Endothelial cell of umbilical vein (primary cell): ENCODE measurements at regions not wholly inside any gene's neighbourhood (a gene's known extent, or its start where the extent isn't known, plus 50 kb on each side); places are given as distances from the start of the nearest gene placed in this dataset.

Experiments
- BruUV-seq: library from RNA; stranded (reverse); fragments of 400-500 nt; replicated peaks from 2 replicates; lab custom pipeline; 2021; lab: Mats Ljungman, UMichigan
- CTCF ChIA-PET: fragments of 300-600, 350-600 bp; sonication (Branson Sonifier 250); formaldehyde crosslinking; loops from one replicate; lab custom pipeline; 2021; ENCODE audit warnings: antibody characterized with exemption, inconsistent platforms; lab: Charles Lee
- POLR2A ChIA-PET: fragments of 300-600, 350-600 bp; sonication (Branson Sonifier 250); formaldehyde crosslinking; loops from one replicate; lab custom pipeline; 2021; ENCODE audit warnings: antibody characterized with exemption, inconsistent platforms; lab: Charles Lee
- DNase-seq: peaks from one replicate; pipeline ENCODE4 v3.0.0-alpha.2; 2011; ENCODE audit warnings: low read depth, low spot score
- FAIRE-seq: peaks from 2 replicates; lab custom pipeline; 2011; peaks lifted over from hg19 to GRCh38; lab: Jason Lieb, UNC
- H2AFZ ChIP-seq: 2 replicates; pipeline ENCODE4 v1.6.0; 2012; ENCODE audit warnings: low read depth, low read length, control low read depth, inconsistent platforms
- H3K27ac ChIP-seq: 2 replicates; pipeline ENCODE4 v1.5.1; 2011; ENCODE audit warnings: low read depth, mild to moderate bottlenecking, control low read depth, low read length, moderate library complexity; ENCODE audit not compliant: insufficient read depth
- H3K27me3 ChIP-seq, 2 experiments: 2 replicates each; pipeline versions ENCODE4 v1.6.0 to v1.6.1; 2011; ENCODE audit warnings: low read length in 2 of 2, mixed read lengths in 1 of 2; ENCODE audit not compliant: control insufficient read depth in 2 of 2, insufficient read depth in 2 of 2
- H3K36me3 ChIP-seq, 2 experiments: 2 replicates in 1 of 2; 3 replicates in 1 of 2; pipeline ENCODE4 v1.5.1; 2011; ENCODE audit warnings: low read length in 2 of 2, mild to moderate bottlenecking in 1 of 2, moderate library complexity in 1 of 2; ENCODE audit not compliant: control insufficient read depth in 2 of 2, insufficient read depth in 2 of 2; ENCODE audit errors: extremely low read depth in 1 of 2
- H3K4me1 ChIP-seq: 3 replicates; pipeline ENCODE4 v1.5.1; 2011; ENCODE audit warnings: mild to moderate bottlenecking, low read length; ENCODE audit not compliant: control insufficient read depth, insufficient read depth; ENCODE audit errors: extremely low read depth
- H3K4me2 ChIP-seq: 2 replicates; pipeline ENCODE4 v1.6.1; 2011; ENCODE audit warnings: low read length, control low read depth, mixed read lengths; ENCODE audit not compliant: insufficient read depth
- H3K4me3 ChIP-seq, 3 experiments: fragments of 200-600 bp in 1 of 3; sonication (generic), shearing (Covaris generic) in 1 of 3; replicated peaks in 1 of 3; 2 replicates each; pipeline ENCODE4 v1.5.1; 2011 to 2016; ENCODE audit warnings: control low read depth in 3 of 3, low read length in 3 of 3, mild to moderate bottlenecking in 2 of 3, inconsistent platforms in 1 of 3, low read depth in 1 of 3, moderate library complexity in 1 of 3; ENCODE audit not compliant: insufficient read depth in 1 of 3
- H3K79me2 ChIP-seq: 2 replicates; pipeline ENCODE4 v1.6.0; 2012; ENCODE audit warnings: low read length, inconsistent platforms; ENCODE audit not compliant: control insufficient read depth, insufficient read depth
- H3K9ac ChIP-seq: replicated peaks from 2 replicates; pipeline ENCODE3; 2011; ENCODE audit warnings: low read length, control low read depth; ENCODE audit not compliant: insufficient read depth; ENCODE audit errors: extremely low read depth
- H3K9me1 ChIP-seq: replicated peaks from 3 replicates; pipeline ENCODE4 v1.6.0; 2011; ENCODE audit warnings: mild to moderate bottlenecking, low read length; ENCODE audit not compliant: control insufficient read depth, insufficient read depth; ENCODE audit errors: extremely low read depth
- H3K9me3 ChIP-seq: replicated peaks from 2 replicates; pipeline ENCODE4 v1.5.1; 2012; ENCODE audit warnings: low read length, inconsistent platforms; ENCODE audit not compliant: control insufficient read depth, insufficient read depth
- H4K20me1 ChIP-seq: replicated peaks from 2 replicates; pipeline ENCODE3; 2011; ENCODE audit warnings: mild to moderate bottlenecking, low read length; ENCODE audit not compliant: control insufficient read depth, insufficient read depth; ENCODE audit errors: extremely low read depth
- CTCF ChIP-seq, 2 donors: IDR thresholded peaks; 1 replicate in 1 of 2; 2 replicates in 1 of 2; pipeline ENCODE4 v1.5.1; 2011; ENCODE audit warnings: low read length in 2 of 2, mild to moderate bottlenecking in 2 of 2, moderate library complexity in 2 of 2, control low read depth in 1 of 2, inconsistent platforms in 1 of 2, low read depth in 1 of 2; ENCODE audit not compliant: insufficient read depth in 1 of 2; ENCODE audit errors: extremely low read depth in 1 of 2
- EZH2 ChIP-seq: IDR thresholded peaks from 2 replicates; pipeline ENCODE4 v1.6.1; 2012; ENCODE audit warnings: borderline replicate concordance, low read depth, mild to moderate bottlenecking, moderate library complexity, low read length, inconsistent platforms; ENCODE audit not compliant: severe bottlenecking
- FOS ChIP-seq: IDR thresholded peaks from 2 replicates; pipeline ENCODE4 v1.6.1; 2011; ENCODE audit warnings: mild to moderate bottlenecking, low read length, moderate library complexity, borderline replicate concordance; ENCODE audit not compliant: insufficient read depth
- GATA2 ChIP-seq: IDR thresholded peaks from 2 replicates; pipeline ENCODE4 v1.7.0; 2011; ENCODE audit warnings: low read depth, mild to moderate bottlenecking, moderate library complexity, mixed read lengths, low read length; ENCODE audit not compliant: insufficient read length, insufficient read depth
- JUN ChIP-seq: IDR thresholded peaks from 2 replicates; pipeline ENCODE4 v1.6.1; 2011; ENCODE audit warnings: borderline replicate concordance, low read depth; ENCODE audit not compliant: insufficient read length, insufficient read depth
- MAX ChIP-seq: IDR thresholded peaks from 2 replicates; pipeline ENCODE4 v1.6.1; 2011; ENCODE audit not compliant: insufficient read depth, insufficient read length
- MYC ChIP-seq: IDR thresholded peaks from one replicate; pipeline ENCODE4 v1.6.1; 2011; ENCODE audit warnings: mild to moderate bottlenecking, low read depth, low read length
- POLR2A ChIP-seq: IDR thresholded peaks from 2 replicates; pipeline ENCODE4 v1.6.1; 2012; ENCODE audit warnings: low read depth, mild to moderate bottlenecking, control low read depth, low read length
- POLR2AphosphoS5 ChIP-seq: IDR thresholded peaks from 2 replicates; pipeline ENCODE4 v1.6.1; 2012; ENCODE audit warnings: low read depth, mild to moderate bottlenecking, control low read depth, low read length, moderate library complexity; ENCODE audit not compliant: insufficient read depth
- dilution Hi-C: fragments of 300-500 bp; cut with MboI; formaldehyde crosslinking; loops from one replicate; pipeline ENCODE4 v1.15.0; 2019; ENCODE audit warnings: low sequenced_read_pairs; ENCODE audit not compliant: extremely low pct_ligation_motif_present
- intact Hi-C: fragments of 100-400 bp; cut with micrococcal nuclease; formaldehyde crosslinking; loops from one replicate; pipeline ENCODE4 v1.10.0; 2022

DNA sequence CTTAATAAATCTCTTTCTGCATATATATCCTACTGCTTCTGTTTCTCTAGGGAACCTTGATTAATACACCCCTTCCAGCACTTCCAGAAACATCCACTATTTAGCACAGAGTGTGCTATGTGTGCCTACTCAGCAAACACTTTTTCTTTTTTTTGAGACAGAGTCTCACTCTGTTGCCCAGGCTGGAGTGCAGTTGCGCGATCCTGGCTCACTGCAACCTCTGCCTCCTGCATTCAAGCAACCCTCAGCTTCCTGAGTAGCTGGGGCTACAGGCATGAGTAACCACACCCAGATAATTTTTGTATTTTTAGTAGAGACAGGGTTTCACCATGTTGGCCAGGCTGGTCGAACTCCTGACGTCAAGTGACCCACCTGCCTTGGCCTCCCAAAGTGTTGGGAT, 266.9 kb upstream of the DIAPH2 start:
- Histone ChIP-seq H3K79me2 (no peaks in the 10 kb centered on the region), H3K4me2 (no peak overlapping the region), H3K4me1 (no peaks in the 10 kb centered on the region), H4K20me1 (no peaks in the 10 kb centered on the region), H3K9ac (no peak overlapping the region), H3K9me3 (no peaks in the 10 kb centered on the region), H3K27me3 (no peaks in the 10 kb centered on the region), H3K9me1 (no peaks in the 10 kb centered on the region), H3K27ac (no peak overlapping the region), H3K4me3 (no peak overlapping the region), H2AFZ (no peak overlapping the region), H3K36me3 (no peaks in the 10 kb centered on the region)
- FAIRE-seq (no peak), DNase-seq (no peak)
- TF ChIP-seq FOS (no peak), MAX (no peak), MYC (no peak), JUN (no peak), POLR2A (no peak)
- BruUV-seq: no TSS peak
- intact Hi-C loops (no loop called here), dilution Hi-C loops (no loop called here)
- CTCF ChIA-PET: no interaction called here
- POLR2A ChIA-PET: no interaction called here

DNA sequence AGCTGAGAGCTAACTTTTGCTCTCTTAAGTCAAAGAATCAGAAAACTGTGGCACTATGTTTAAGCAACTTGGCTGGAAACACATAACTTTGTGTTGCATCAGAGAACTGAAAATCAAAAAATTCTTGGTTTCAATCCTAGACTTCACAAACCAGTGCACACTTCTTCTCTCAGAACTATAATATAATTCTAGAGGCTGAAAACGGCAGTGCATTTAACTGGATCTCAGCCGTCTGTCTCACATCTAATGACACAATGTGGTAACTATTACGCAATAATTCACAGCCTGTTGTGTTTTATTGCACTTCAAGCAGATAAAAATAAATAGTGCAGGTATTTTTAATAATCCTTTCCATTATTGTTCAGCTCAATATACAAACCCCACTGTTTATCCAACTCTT, 260.6 kb upstream of the DIAPH2 start:
- no peak overlapping the region for H3K4me2 ChIP-seq
- H3K4me1 ChIP-seq: no peaks in the 10 kb centered on the region
- dilution Hi-C loops (no loop called here), intact Hi-C loops (no loop called here)
- H3K79me2 ChIP-seq: no peaks in the 10 kb centered on the region
- no TSS peak for BruUV-seq
- POLR2A ChIA-PET: no interaction called here
- H3K9me1 ChIP-seq: no peaks in the 10 kb centered on the region
- H3K4me3 ChIP-seq: no peak overlapping the region
- no peaks in the 10 kb centered on the region for H3K36me3 ChIP-seq
- FAIRE-seq (no peak), DNase-seq (no peak)
- no peaks in the 10 kb centered on the region for H4K20me1 ChIP-seq
- H3K9me3 ChIP-seq: no peaks in the 10 kb centered on the region
- no peak overlapping the region for H2AFZ ChIP-seq
- CTCF ChIA-PET: no interaction called here
- no peaks in the 10 kb centered on the region for H3K27me3 ChIP-seq
- no peak overlapping the region for H3K27ac ChIP-seq
- TF ChIP-seq POLR2AphosphoS5 (no peak), FOS (no peak), EZH2 (no peak), JUN (no peak), POLR2A (no peak), MYC (no peak), CTCF (IDR thresholded peaks at IDR 0.05; ENCODE audit: extremely low read depth in 1 of 2, insufficient read depth in 1 of 2, low read depth in 1 of 2, low read length in 2 of 2) (no peak), GATA2 (no peak), MAX (no peak)
- no peak overlapping the region for H3K9ac ChIP-seq
